Choroid plexus epithelial cell (primary cell): ENCODE measurements at regions not wholly inside any gene's neighbourhood (a gene's known extent, or its start where the extent isn't known, plus 50 kb on each side); places are given as distances from the start of the nearest gene placed in this dataset.

ENCODE experiments used
- DNase-seq: peaks from one replicate; pipeline ENCODE4 v3.0.0-alpha.2; 2010; ENCODE audit warnings: low read depth
- H3K4me3 ChIP-seq: 2 replicates; pipeline ENCODE4 v1.5.1; 2011; ENCODE audit warnings: low read depth, mild to moderate bottlenecking, control low read depth, low read length, moderate library complexity
- TF ChIP-seq, protein P1 (sequence below): conservative IDR thresholded peaks from 2 replicates; pipeline ENCODE4 v1.5.1; 2011; ENCODE audit warnings: low read depth, mild to moderate bottlenecking, control low read depth, inconsistent platforms, low read length, moderate library complexity

DNA sequence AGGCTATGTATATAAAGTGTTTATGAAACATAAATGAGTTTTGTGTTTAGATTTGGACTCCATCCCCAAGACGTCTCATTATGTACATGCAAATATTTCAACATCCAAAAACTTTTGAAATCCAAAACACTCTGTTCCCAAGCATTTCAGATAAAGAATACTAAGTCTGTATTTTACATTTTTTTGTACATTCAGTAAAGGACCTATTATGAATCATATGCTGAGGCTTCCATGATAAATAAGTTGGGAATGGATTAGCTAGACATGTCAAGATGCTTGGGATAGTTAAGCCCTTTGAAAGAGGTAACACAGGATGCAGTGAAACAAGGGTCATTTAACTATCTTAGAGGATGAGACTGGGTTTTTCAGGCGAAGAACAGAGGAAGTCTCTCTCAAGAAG, 262.9 kb downstream of the SNX13 start:
- peak; percentile 52 for DNase-seq

DNA sequence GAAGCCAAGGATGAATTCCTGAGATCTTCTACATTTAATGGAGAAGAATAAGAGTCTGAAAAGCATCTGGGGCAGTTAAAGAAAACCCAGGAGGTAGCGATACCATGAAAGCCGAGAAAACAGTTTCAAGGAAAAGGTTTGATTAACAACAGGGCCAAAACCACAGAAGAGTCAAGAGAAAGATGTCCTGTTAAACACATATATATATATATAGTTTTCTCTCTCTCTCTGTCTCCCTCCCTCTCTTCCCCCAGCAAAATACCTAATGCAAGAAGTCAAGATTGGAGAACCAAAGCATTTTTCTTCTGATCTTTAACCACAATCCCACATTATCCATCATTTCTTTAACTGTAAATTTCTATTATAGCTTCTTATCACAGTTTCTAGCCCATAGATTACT, 261.4 kb downstream of the SNX13 start:
- no peak overlapping the region for H3K4me3 ChIP-seq
- DNase-seq, result no peak
- TF ChIP-seq, protein P1, sequence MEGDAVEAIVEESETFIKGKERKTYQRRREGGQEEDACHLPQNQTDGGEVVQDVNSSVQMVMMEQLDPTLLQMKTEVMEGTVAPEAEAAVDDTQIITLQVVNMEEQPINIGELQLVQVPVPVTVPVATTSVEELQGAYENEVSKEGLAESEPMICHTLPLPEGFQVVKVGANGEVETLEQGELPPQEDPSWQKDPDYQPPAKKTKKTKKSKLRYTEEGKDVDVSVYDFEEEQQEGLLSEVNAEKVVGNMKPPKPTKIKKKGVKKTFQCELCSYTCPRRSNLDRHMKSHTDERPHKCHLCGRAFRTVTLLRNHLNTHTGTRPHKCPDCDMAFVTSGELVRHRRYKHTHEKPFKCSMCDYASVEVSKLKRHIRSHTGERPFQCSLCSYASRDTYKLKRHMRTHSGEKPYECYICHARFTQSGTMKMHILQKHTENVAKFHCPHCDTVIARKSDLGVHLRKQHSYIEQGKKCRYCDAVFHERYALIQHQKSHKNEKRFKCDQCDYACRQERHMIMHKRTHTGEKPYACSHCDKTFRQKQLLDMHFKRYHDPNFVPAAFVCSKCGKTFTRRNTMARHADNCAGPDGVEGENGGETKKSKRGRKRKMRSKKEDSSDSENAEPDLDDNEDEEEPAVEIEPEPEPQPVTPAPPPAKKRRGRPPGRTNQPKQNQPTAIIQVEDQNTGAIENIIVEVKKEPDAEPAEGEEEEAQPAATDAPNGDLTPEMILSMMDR, result no peak

More for the DNA sequence above, 262.9 kb downstream of the SNX13 start:
- H3K4me3 ChIP-seq, result no peak overlapping the region
- TF ChIP-seq, protein P1, result no peak

DNA sequence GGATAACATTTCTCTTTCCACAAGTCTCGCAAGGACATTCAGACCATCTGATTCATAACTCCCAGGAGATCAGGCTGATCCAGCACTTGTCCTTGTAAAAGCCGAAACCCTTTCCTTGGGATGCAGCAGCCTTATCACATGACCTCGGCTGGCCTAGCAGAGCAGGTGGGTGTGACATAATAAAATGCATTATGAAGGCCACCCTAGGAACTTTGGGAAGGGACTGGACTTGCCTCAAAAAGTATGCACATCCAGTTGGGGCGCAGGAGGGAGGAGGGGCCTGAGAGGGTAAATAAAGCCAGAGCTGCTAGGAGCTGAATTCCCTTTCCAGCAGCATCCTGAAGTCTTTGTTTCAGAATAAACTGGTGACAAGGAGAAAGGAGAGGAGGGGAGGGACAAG, 260.8 kb downstream of the SNX13 start:
- no peak overlapping the region for H3K4me3 ChIP-seq
- peak; percentile 33 for DNase-seq
- TF ChIP-seq, protein P1, result no peak

DNA sequence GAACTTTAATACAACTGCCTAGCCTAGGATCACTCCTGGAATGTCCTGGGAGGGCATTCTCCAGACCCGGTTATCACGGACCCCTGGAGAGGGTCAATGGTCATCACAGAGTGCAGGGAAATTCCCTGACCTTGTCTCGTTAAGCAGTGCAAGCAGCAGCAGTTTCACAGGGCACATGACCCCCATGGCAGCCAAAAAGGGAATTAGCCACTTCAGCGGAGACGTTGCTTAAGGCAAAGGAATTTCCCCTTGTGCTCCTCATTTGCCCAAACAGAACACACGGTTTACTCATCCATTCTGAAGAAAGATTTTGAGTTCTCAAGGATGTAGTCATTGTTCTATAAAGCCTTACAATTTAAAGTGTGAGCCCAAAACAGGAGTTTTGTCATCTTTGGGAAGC, 260.3 kb downstream of the SNX13 start:
- DNase-seq, result peak; percentile 94
- TF ChIP-seq, protein P1, result no peak
- no peak overlapping the region for H3K4me3 ChIP-seq

DNA sequence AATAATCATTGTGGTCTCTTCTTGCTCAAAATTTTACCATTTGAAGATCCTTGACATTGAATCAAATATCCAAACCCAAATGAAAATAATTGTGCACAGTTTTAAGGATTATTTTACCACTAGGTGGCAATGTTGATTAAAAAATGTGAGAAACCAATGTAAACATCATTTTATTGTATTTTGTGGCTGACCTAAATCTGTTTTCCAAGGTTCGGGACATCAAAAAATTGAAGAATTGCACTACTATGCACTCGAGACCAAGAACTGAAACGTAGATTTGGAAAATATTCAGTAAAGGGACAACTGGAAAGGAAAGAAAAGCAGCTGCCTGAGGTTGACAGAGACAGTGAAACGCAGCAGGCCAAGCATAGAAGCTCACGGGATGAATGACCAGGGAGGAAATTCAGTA, 259.3 kb downstream of the SNX13 start:
- no peak overlapping the region for H3K4me3 ChIP-seq
- TF ChIP-seq, protein P1, result peak; percentile 46
- peak; percentile 64 for DNase-seq

DNA sequence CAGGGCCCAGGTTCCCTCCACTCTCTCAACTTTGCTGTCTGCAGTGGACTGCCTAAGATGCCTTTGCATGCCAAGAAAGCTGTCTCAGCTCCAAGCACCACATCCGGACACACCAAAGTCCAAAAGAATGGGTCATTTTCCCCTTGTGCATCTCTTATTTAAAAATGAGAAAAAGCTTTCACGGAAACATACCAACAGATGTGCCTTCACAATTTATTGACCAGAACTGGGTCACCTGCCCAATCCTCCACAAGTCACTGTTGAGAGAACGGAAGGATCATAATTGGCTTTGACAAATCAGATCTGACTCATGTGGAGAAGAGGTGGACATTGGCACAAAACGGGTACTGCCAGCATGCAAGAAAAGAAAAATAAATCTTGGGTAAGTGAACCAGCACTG, 258.3 kb downstream of the SNX13 start:
- TF ChIP-seq, protein P1, result no peak
- peak; percentile 16 for DNase-seq
- no peak overlapping the region for H3K4me3 ChIP-seq

DNA sequence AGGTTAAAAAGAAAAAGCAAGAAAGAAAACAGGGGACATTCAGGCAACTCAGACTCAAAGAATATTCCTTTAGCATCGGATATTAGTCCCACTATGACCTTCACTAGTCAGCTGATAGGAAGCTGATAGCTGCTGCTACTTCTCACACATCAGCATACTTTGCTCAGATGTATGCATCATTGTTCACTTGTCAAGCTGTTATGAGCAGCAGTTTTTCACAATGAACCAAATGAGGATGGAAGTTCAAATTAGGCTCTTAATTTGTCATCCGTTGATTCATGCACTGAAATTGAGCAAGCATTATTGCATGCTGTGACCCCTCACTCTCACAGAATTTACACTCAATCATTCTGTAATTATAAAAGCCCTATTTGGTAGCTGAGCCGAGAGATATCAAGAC, 257.7 kb downstream of the SNX13 start:
- peak; percentile 15 for DNase-seq
- TF ChIP-seq, protein P1, result no peak
- no peak overlapping the region for H3K4me3 ChIP-seq
